ENCODE measurements at regions not wholly inside any gene's neighbourhood (a gene's known extent, or its start where the extent isn't known, plus 50 kb on each side); places are given as distances from the start of the nearest gene placed in this dataset.

DNA sequence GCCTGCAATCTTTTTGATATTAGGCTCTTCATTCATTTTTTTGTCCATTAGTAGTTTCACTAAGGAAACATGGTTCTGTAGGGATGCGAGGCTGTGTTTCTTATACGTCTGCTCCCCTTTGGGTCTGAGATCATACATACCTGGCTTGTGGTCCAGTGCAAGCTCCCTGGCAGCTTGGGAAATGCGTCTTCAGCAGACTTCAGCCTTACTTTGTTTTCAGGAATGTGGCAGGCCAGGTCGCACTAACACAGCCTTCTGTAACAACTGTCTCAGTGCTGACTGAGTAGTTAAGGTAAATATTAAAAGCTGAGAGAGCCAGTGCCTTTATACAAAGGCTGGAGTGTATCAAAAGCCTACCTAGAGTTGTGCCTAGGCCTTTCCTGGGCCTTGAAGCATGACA, 970.5 kb upstream of the EEF2KMT start:
- no peak for DNase-seq (ENCODE audit: low spot score)

- no peak for DNase-seq (ENCODE audit: low spot score)
Measured at GRCh38 chr16:6066652-6067051, 969.1 kb upstream of the EEF2KMT start.

- DNase-seq (ENCODE audit: low spot score), result no peak
Measured at GRCh38 chr16:6063526-6063925, 965.9 kb upstream of the EEF2KMT start.

- no peak for DNase-seq (ENCODE audit: low spot score)
Measured at GRCh38 chr16:6059671-6060070, 962.1 kb upstream of the EEF2KMT start.

DNA sequence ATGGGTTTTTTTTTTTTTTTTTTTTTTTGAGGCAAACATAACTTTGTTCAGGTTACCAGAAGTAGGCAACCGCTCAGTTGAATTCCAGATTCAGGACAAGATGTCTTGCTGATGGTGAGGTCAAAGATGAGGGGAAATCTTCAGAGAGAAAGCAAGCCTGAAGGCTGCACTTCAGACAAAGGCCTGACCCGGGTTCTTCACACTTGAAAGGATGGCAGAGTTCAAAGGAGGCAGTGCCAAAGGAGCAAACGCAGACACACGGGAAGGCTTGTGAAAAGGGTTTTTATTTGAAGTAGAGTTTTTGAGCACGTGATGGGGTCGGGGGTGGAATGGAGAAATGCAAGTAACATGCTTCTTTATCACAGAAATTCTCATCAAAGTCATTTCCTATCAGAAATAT, 960.2 kb upstream of the EEF2KMT start:
- no peak for DNase-seq (ENCODE audit: low spot score)

- no peak for DNase-seq (ENCODE audit: low spot score)
Measured at GRCh38 chr16:6048017-6048416, 950.4 kb upstream of the EEF2KMT start.

- DNase-seq (ENCODE audit: low spot score), result no peak
Measured at GRCh38 chr16:6047325-6047724, 949.7 kb upstream of the EEF2KMT start.

DNA sequence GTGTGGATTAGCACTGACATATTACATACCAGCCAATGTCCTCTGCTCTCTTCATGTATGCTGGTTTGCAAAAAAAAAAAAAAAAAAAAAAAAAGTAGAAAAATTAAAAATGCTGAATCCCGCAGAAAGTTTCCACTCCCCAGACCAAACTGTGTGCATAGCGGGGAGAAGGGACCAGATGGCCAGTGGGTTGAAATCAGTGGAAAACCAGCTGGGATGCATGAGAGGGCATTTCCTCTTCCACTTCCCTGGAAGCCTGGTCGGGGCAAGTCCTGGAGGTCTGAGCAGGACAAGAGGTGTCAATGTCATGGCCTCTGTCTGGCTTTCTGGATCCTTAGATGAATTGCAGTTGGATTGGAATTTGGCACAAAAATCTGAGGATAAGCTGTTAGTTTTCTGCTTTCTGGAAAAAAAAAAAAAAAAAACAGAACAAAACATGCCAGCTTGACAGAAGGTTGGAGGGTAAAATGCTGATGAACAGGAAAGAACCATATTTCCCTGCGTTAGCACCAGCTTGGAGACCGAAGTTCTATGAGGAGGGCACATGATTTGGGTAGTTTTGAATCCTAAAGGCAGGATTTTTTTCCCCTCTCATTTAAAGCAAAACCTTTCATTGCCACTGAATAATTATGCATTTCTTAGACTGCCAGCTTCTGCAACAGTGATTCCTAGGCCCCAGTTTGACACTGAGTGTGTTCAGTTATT, 941.5 kb upstream of the EEF2KMT start:
- no peak for DNase-seq (ENCODE audit: low spot score)

- no peak for DNase-seq (ENCODE audit: low spot score)
Measured at GRCh38 chr16:6035161-6035560, 937.6 kb upstream of the EEF2KMT start.

- DNase-seq (ENCODE audit: low spot score), result no peak
Measured at GRCh38 chr16:6034511-6034910, 936.9 kb upstream of the EEF2KMT start.

- DNase-seq (ENCODE audit: low spot score), result no peak
Measured at GRCh38 chr16:6032438-6032837, 934.8 kb upstream of the EEF2KMT start.

DNA sequence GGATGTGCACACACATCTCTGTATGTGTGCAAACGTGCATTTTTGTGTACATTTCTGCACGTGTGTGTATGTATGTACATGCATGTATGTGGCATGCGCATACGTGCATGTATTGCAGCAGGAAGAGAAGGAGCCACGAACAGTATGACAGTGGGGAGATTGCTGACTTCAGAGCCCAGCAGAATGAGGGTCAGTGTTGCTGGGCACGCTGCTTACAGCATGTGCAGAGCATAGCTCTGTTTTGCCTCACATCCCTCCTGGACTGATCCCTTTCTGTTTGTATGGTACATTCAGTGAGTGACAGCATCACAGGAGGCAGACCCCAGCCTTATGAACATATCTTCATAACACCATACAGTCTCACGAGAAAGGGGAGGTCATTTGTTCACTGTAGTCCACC, 934.0 kb upstream of the EEF2KMT start:
- DNase-seq (ENCODE audit: low spot score), result no peak

DNA sequence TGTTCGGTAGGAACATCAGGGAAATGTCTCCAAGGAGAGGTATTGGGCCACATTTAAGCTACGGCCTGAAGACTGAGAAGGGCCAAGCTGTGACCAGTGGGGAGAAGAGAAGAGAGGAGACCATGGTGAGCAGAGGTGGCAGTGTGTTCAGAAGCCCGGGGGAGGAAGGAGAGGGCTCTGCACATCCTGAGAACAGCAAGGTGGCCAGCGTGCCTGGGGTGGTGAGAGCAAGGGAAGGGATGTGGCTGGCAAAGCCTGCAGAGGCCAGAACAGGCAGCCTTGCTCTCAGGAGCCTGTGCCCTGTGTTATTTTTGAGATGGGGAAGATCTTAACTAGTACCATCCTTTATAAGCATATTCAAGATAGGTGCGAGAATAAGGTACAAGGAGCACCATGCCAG, 933.5 kb upstream of the EEF2KMT start:
- no peak for DNase-seq (ENCODE audit: low spot score)

GRCh38 chr16:6027733-6028132, 930.1 kb upstream of the EEF2KMT start:
- no peak for DNase-seq (ENCODE audit: low spot score)

GRCh38 chr16:6023449-6023848, 925.9 kb upstream of the EEF2KMT start:
- no peak for DNase-seq (ENCODE audit: low spot score)

DNA sequence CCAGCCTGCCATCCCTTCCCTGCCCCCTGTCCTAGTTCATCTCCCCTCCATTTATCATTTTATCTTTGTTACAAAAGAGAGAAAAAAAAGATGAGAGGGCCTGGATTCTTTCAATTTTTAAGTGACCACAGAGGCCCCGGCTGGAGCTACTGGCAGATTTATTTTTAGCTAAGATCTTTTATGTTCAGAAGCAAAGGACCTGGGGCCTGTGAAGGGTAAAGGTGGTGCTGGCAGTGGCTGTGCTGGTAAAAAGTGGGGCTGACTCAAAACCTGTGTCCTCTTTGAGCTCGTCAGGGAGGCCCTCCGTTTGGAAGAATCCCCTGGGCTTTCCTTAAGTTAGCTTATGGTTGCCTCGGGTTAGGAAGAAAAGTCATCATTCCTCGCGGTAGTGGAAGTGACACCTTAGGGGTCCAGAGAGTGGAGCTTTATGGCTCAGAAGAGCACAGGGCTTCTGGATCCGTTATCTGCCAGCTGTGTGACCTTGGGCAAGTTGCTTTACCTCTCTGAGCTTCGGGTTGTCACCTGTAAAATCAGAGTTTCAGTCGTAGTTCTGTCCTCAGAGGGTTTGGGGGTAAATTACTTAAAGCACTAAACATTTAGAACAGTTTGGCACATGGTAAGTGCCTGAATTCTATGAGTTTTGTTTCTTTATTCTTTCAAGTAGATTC, 923.8 kb upstream of the EEF2KMT start:
- no peak for DNase-seq (ENCODE audit: low spot score)

GRCh38 chr16:6020162-6020985, 922.8 kb upstream of the EEF2KMT start:
- DNase-seq (ENCODE audit: low spot score), result no peak

GRCh38 chr16:6019490-6019991, 921.9 kb upstream of the EEF2KMT start:
- DNase-seq (ENCODE audit: low spot score), result no peak

DNA sequence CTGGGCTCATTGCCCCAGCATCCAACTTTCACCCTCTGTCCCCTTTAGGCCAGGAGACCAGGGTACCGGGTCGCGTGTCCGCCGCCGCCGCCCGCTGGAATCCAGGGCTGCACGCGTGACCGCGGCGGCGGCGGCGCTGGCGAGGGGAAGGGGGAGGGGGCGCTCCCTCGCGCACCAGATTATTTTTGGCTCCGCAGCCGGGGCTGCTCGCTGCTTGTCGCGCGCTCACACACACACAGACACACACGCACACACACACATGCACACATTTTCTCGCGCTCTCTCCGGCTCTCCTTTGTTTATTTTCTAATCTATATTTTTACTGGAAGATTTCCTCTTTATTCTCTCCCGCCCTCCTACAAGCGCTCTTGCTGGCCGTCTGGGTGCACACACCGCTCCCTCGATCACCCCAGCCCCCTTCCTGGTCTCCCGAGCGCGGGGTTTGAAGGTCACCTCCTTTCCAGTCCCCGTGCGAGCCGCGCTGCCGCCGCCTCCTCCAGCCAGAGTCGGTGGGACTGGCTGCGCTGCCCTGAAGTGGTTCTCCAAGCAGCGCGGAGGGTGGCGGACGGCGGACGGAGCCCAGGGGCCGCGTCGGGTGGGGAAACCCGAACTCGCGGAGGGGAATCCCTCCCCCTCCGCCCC, 921.4 kb upstream of the EEF2KMT start:
- DNase-seq (ENCODE audit: low spot score), result no peak

DNA sequence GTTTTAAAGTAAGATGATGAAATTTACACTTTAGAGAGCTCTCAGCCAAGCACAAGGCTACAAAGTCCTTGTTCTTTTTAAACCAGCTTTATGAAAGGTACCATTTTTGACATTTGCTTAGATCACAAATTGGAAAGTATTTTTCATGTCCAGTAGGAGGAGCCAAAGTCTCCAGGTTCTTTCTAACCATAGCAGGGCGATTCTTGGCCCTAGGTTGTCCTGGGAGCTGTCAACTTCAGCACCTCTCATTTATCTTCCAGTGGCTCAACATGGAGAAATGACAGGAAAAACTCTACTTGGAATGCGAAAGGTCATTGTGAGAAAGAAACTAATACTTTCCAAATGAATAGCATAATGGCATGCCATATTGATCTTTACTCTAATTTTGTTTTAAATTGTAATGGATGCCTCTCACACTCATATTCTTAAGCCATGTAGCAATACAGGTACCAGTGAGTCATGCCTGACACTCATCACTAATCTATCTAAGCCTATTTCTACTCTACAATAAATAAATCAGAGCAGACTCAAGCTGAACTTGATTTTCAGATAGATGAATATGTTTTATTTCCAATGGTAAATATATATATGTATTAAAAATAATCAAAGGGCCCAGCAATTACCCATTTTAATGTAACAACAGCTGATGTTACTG, 919.1 kb upstream of the EEF2KMT start:
- DNase-seq (ENCODE audit: low spot score), result peak; percentile 15

DNA sequence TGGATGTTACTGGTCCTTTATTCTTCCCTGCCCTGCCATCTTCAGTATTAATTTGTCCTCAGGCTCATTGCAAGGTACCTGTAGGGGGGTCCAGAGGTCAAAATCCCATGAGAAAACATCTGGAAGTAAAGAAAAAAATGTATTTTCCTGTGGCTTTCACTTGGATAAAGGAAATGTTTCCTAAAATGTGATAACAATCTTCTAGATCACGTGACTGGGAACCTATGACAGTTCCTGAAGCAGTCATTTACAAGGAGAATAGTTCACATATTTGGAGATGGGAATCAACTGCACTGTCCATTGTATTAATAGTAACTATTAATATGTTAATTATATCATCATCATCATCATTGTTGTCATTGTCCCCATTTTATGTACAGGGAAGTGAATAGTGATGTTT, 915.1 kb upstream of the EEF2KMT start:
- DNase-seq (ENCODE audit: low spot score), result no peak

- DNase-seq (ENCODE audit: low spot score), result no peak
Measured at GRCh38 chr16:6009151-6009550, 911.6 kb upstream of the EEF2KMT start.
